WTC11 (cell line): ENCODE measurements at regions not wholly inside any gene's neighbourhood (a gene's known extent, or its start where the extent isn't known, plus 50 kb on each side); places are given as distances from the start of the nearest gene placed in this dataset.

Experiments
- ATAC-seq: fragments of 200-7000 bp; cut with Tn5 transposase; 2 replicates; pipeline ENCODE4 v1.10.0; 2021; ENCODE audit warnings: mild to moderate bottlenecking, moderate library complexity
- CTCF ChIA-PET: fragments of 300-600 bp; sonication (Branson Sonifier 250); formaldehyde crosslinking; loops from one replicate; lab custom pipeline; 2021; ENCODE audit warnings: antibody characterized with exemption; lab: Charles Lee
- POLR2A ChIA-PET: fragments of 350-600 bp; sonication (Branson Sonifier 250); formaldehyde crosslinking; loops from one replicate; lab custom pipeline; 2021; ENCODE audit warnings: antibody characterized with exemption; lab: Charles Lee
- DNase-seq: peaks from one replicate; pipeline ENCODE4 v3.0.0; 2021; ENCODE audit warnings: low spot score
- H3K27ac Mint-ChIP-seq: 2 replicates; pipeline ENCODE4 v1.8.0; 2021; ENCODE audit warnings: mixed read lengths
- H3K27me3 Mint-ChIP-seq: 2 replicates; pipeline ENCODE4 v1.8.0; 2021; ENCODE audit warnings: low read depth, mild to moderate bottlenecking, moderate library complexity, mixed read lengths
- H3K36me3 Mint-ChIP-seq: 2 replicates; pipeline ENCODE4 v1.8.0; 2021; ENCODE audit warnings: mixed read lengths
- H3K4me1 Mint-ChIP-seq: 2 replicates; pipeline ENCODE4 v1.8.0; 2022; ENCODE audit warnings: mixed read lengths
- H3K4me3 Mint-ChIP-seq: 2 replicates; pipeline ENCODE4 v1.8.0; 2021; ENCODE audit warnings: mild to moderate bottlenecking, moderate library complexity, mixed read lengths
- H3K9me3 Mint-ChIP-seq: 2 replicates; pipeline ENCODE4 v1.8.0; 2021; ENCODE audit warnings: mixed read lengths
- AFF4 ChIP-seq: sonication (generic); formaldehyde crosslinking; IDR thresholded peaks from 2 replicates; pipeline ENCODE4 v1.8.1; 2023; ENCODE audit warnings: mild to moderate bottlenecking, missing genetic modification reagents, borderline replicate concordance
- AR ChIP-seq: fragments of 250-450 bp; sonication (Bioruptor Pico); IDR thresholded peaks from 2 replicates; pipeline ENCODE4 v1.9.0; 2021; ENCODE audit warnings: mild to moderate bottlenecking
- ATF2 ChIP-seq: sonication (generic); formaldehyde crosslinking; IDR thresholded peaks from 2 replicates; pipeline ENCODE4 v1.8.1; 2022; ENCODE audit warnings: low read depth, missing genetic modification reagents, borderline replicate concordance
- ATF6 ChIP-seq: sonication (generic); formaldehyde crosslinking; IDR thresholded peaks from 2 replicates; pipeline ENCODE4 v1.8.1; 2023; ENCODE audit warnings: mild to moderate bottlenecking, missing genetic modification reagents
- CDX4 ChIP-seq: fragments of 250-450 bp; sonication (Bioruptor Pico); IDR thresholded peaks from 2 replicates; pipeline ENCODE4 v1.9.0; 2021; ENCODE audit warnings: moderate library complexity, mild to moderate bottlenecking, inconsistent platforms, borderline replicate concordance
- E2F4 ChIP-seq: sonication (generic); formaldehyde crosslinking; IDR thresholded peaks from 2 replicates; pipeline ENCODE4 v1.8.1; 2022; ENCODE audit warnings: low read depth, mild to moderate bottlenecking, moderate library complexity, missing genetic modification reagents, borderline replicate concordance
- FOXJ3 ChIP-seq: sonication (generic); formaldehyde crosslinking; IDR thresholded peaks from 2 replicates; pipeline ENCODE4 v1.9.0; 2021; ENCODE audit warnings: missing genetic modification reagents, mild to moderate bottlenecking, borderline replicate concordance
- GRHL2 ChIP-seq: fragments of 250-450 bp; sonication (Bioruptor Pico); IDR thresholded peaks from 2 replicates; pipeline ENCODE4 v1.8.0; 2022; ENCODE audit warnings: mild to moderate bottlenecking, moderate library complexity; ENCODE audit not compliant: insufficient replicate concordance, severe bottlenecking
- JAZF1 ChIP-seq: fragments of 250-450 bp; sonication (Bioruptor Pico); IDR thresholded peaks from 2 replicates; pipeline ENCODE4 v1.9.0; 2021; ENCODE audit warnings: moderate library complexity, mild to moderate bottlenecking, inconsistent platforms
- JUN ChIP-seq: sonication (generic); formaldehyde crosslinking; IDR thresholded peaks from 2 replicates; pipeline ENCODE4 v1.8.0; 2023; ENCODE audit warnings: mild to moderate bottlenecking, missing genetic modification reagents
- KAT7 ChIP-seq: sonication (generic); formaldehyde crosslinking; IDR thresholded peaks from 2 replicates; pipeline ENCODE4 v1.8.1; 2023; ENCODE audit warnings: missing genetic modification reagents, mild to moderate bottlenecking, borderline replicate concordance
- MAX ChIP-seq: sonication (generic); formaldehyde crosslinking; IDR thresholded peaks from 2 replicates; pipeline ENCODE4 v1.8.0; 2022; ENCODE audit warnings: mild to moderate bottlenecking, missing genetic modification reagents
- MXD4 ChIP-seq: fragments of 250-450 bp; sonication (Bioruptor Pico); IDR thresholded peaks from 2 replicates; pipeline ENCODE4 v1.8.0; 2021; ENCODE audit warnings: mild to moderate bottlenecking, moderate library complexity, borderline replicate concordance
- NFATC4 ChIP-seq: fragments of 250-450 bp; sonication (Bioruptor Pico); IDR thresholded peaks from 2 replicates; pipeline ENCODE4 v1.9.0; 2021; ENCODE audit warnings: mild to moderate bottlenecking
- PREB ChIP-seq: sonication (generic); formaldehyde crosslinking; IDR thresholded peaks from 2 replicates; pipeline ENCODE4 v1.8.1; 2022; ENCODE audit warnings: mild to moderate bottlenecking, missing genetic modification reagents, moderate library complexity, borderline replicate concordance
- PRRX2 ChIP-seq: fragments of 250-450 bp; sonication (Bioruptor Pico); IDR thresholded peaks from 2 replicates; pipeline ENCODE4 v1.8.0; 2021; ENCODE audit warnings: mild to moderate bottlenecking
- SMAD4 ChIP-seq: sonication (generic); formaldehyde crosslinking; IDR thresholded peaks from 2 replicates; pipeline ENCODE4 v1.8.0; 2022; ENCODE audit warnings: mild to moderate bottlenecking, missing genetic modification reagents
- SOX15 ChIP-seq: fragments of 250-450 bp; sonication (Bioruptor Pico); IDR thresholded peaks from 2 replicates; pipeline ENCODE4 v1.9.0; 2021; ENCODE audit warnings: mild to moderate bottlenecking
- ZNF232 ChIP-seq: sonication (generic); formaldehyde crosslinking; IDR thresholded peaks from 2 replicates; pipeline ENCODE4 v1.8.0; 2022; ENCODE audit warnings: mild to moderate bottlenecking, missing genetic modification reagents
- ZNF317 ChIP-seq: sonication (generic); formaldehyde crosslinking; IDR thresholded peaks from 2 replicates; pipeline ENCODE4 v1.8.1; 2023; ENCODE audit warnings: low read depth, mild to moderate bottlenecking, moderate library complexity, missing genetic modification reagents, borderline replicate concordance
- ZNF396 ChIP-seq: fragments of 250-450 bp; sonication (Bioruptor Pico); IDR thresholded peaks from 2 replicates; pipeline ENCODE4 v1.8.0; 2021; ENCODE audit warnings: mild to moderate bottlenecking, moderate library complexity, borderline replicate concordance
- ZNF671 ChIP-seq: fragments of 250-450 bp; sonication (Bioruptor Pico); IDR thresholded peaks from 2 replicates; pipeline ENCODE4 v1.8.0; 2021; ENCODE audit warnings: mild to moderate bottlenecking

- DNase-seq (no peak), ATAC-seq (no peak)
- Mint-ChIP-seq H3K4me3 (no peak overlapping the region), H3K27ac (no peak overlapping the region), H3K4me1 (peaks cover 7% of the 10 kb centered on the region; the same call in 1 of the 2 replicates), H3K27me3 (no peaks in the 10 kb centered on the region), H3K36me3 (peaks cover 20% of the 10 kb centered on the region), H3K9me3 (peaks cover 42% of the 10 kb centered on the region)
- TF ChIP-seq ZNF317 (CRISPR knock-in tag) (no peak), ZNF671 (CRISPR knock-in tag) (no peak), NFATC4 (no peak), E2F4 (no peak), MXD4 (no peak), JAZF1 (CRISPR knock-in tag) (no peak), SMAD4 (no peak), AR (no peak), PRRX2 (CRISPR knock-in tag) (no peak), PREB (no peak), CDX4 (CRISPR knock-in tag) (no peak), ZNF396 (no peak), KAT7 (CRISPR knock-in tag) (no peak), MAX (CRISPR knock-in tag) (no peak), AFF4 (CRISPR knock-in tag) (no peak)
- POLR2A ChIA-PET, result no interaction called here
- CTCF ChIA-PET, result no interaction called here
Observed at GRCh38 chr11:96530473-96530872, 140.7 kb downstream of the JRKL start.

GRCh38 chr11:96538104-96538503, 148.3 kb downstream of the JRKL start:
- POLR2A ChIA-PET, result no interaction called here
- peaks cover 7% of the 10 kb centered on the region; the same call in 1 of the 2 replicates for H3K4me1 Mint-ChIP-seq
- H3K9me3 Mint-ChIP-seq, result peaks cover 8% of the 10 kb centered on the region
- DNase-seq (no peak), ATAC-seq (no peak)
- CTCF ChIA-PET, result interaction anchor here (0.8 kb wide), 1 partner anchor 73 kb away, joined by 3 read pairs; no protein-coding TSS in a partner anchor
- peaks cover 3% of the 10 kb centered on the region; the same call in 1 of the 2 replicates for H3K36me3 Mint-ChIP-seq
- H3K4me3 Mint-ChIP-seq, result no peak overlapping the region
- H3K27ac Mint-ChIP-seq, result no peak overlapping the region
- no peaks in the 10 kb centered on the region for H3K27me3 Mint-ChIP-seq
- no peak for TF ChIP-seq SOX15
- no peak for TF ChIP-seq ZNF232 (CRISPR knock-in tag)
- TF ChIP-seq GRHL2 (CRISPR knock-in tag), result no peak
- no peak for TF ChIP-seq FOXJ3 (CRISPR knock-in tag)
- TF ChIP-seq JUN (CRISPR knock-in tag), result no peak
- TF ChIP-seq ATF2 (CRISPR knock-in tag), result no peak
- no peak for TF ChIP-seq ATF6 (CRISPR knock-in tag)
